ENCODE measurements at regions not wholly inside any gene's neighbourhood (a gene's known extent, or its start where the extent isn't known, plus 50 kb on each side); places are given as distances from the start of the nearest gene placed in this dataset.

- no peak for TF ChIP-seq POLR2A (IDR thresholded peaks at IDR 0.05; ENCODE audit: low read depth, low read length)
- no peak for TF ChIP-seq POLR2AphosphoS5 (IDR thresholded peaks at IDR 0.05; ENCODE audit: low read depth, low read length)
- no peak for TF ChIP-seq TAF1 (IDR thresholded peaks at IDR 0.05; ENCODE audit: low read depth, low read length)
- no peak for TF ChIP-seq PAX5 (IDR thresholded peaks at IDR 0.05; ENCODE audit: insufficient read depth, low read length, severe bottlenecking)
- TF ChIP-seq POU2F2 (IDR thresholded peaks at IDR 0.05; ENCODE audit: low read depth, low read length) = no peak
- TF ChIP-seq SPI1 (IDR thresholded peaks at IDR 0.05; ENCODE audit: low read depth, low read length) = no peak
Observed at GRCh38 chr2:120552800-120553481, 182.7 kb upstream of the GLI2 start.

Measured in GM12891 (cell line).